Fibroblast of lung (primary cell): ENCODE measurements at regions not wholly inside any gene's neighbourhood (a gene's known extent, or its start where the extent isn't known, plus 50 kb on each side); places are given as distances from the start of the nearest gene placed in this dataset.

Experiments
- EZH2 ChIP-seq: IDR thresholded peaks from 2 replicates; pipeline ENCODE4 v1.5.1; 2012; ENCODE audit warnings: low read length, control low read depth, mild to moderate bottlenecking; ENCODE audit errors: missing control alignments
- TF ChIP-seq, protein P1 (sequence below), 2 donors: IDR thresholded peaks in 1 of 2; conservative IDR thresholded peaks in 1 of 2; 1 replicate in 1 of 2; 2 replicates in 1 of 2; pipeline ENCODE4 v1.5.1; 2011 to 2012; ENCODE audit warnings: low read length in 2 of 2, control low read depth in 1 of 2, inconsistent platforms in 1 of 2, low read depth in 1 of 2, mild to moderate bottlenecking in 1 of 2

DNA sequence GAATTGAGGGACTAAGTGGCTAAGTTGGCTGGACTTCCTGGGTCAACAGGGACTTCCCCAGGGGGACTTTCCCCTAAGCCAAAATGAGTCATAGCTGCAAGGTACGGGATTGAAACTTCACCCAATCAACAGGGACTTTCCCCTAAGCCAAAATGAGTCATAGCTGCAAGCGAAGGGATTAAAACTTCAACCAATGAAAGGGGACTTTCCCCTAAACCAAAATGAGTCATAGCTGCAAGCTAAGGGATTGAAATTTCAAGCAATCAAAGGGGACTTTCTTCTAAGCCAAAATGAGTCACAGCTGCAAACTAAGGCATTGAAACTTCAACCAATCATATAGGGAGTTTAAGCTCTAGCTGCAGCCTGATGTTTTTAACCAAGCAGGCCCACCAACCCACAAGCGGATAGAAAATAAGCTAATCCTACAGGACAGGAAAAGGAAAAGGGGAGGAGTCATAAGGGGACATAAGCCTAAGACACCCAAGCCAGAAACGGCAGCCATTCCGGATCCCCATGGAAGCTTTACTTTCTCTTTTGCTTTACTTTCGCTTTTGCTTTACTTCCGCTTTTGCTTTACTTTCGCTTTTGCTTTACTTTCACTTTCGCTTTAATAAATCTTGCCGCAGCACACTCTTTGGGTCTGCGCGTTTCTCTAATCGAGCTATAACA, 1375.4 kb upstream of the CELF4 start:
- TF ChIP-seq, protein P1, sequence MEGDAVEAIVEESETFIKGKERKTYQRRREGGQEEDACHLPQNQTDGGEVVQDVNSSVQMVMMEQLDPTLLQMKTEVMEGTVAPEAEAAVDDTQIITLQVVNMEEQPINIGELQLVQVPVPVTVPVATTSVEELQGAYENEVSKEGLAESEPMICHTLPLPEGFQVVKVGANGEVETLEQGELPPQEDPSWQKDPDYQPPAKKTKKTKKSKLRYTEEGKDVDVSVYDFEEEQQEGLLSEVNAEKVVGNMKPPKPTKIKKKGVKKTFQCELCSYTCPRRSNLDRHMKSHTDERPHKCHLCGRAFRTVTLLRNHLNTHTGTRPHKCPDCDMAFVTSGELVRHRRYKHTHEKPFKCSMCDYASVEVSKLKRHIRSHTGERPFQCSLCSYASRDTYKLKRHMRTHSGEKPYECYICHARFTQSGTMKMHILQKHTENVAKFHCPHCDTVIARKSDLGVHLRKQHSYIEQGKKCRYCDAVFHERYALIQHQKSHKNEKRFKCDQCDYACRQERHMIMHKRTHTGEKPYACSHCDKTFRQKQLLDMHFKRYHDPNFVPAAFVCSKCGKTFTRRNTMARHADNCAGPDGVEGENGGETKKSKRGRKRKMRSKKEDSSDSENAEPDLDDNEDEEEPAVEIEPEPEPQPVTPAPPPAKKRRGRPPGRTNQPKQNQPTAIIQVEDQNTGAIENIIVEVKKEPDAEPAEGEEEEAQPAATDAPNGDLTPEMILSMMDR (conservative IDR thresholded peaks at IDR 0.05 in 1 of 2, IDR thresholded peaks at IDR 0.05 in 1 of 2; ENCODE audit: low read depth in 1 of 2, low read length in 2 of 2) = no peak
- TF ChIP-seq EZH2 = no peak
